HG02623 (cell line): ENCODE measurements at regions not wholly inside any gene's neighbourhood (a gene's known extent, or its start where the extent isn't known, plus 50 kb on each side); places are given as distances from the start of the nearest gene placed in this dataset.
"Not testable (repeated sequence)": the region's sequence is repeated elsewhere in the genome, so short reads cannot be mapped to it uniquely, and the experiment has no call there.

Source experiments
- ATAC-seq: cut with Tn5 transposase; IDR thresholded peaks from one replicate; pipeline ENCODE4 v1.9.1; 2021; ENCODE audit warnings: moderate library complexity; ENCODE audit not compliant: unreplicated experiment

- no peak for ATAC-seq
These were observed 1584.3 kb upstream of the RAG2 start for GRCh38 chr11:38182126-38182866.

GRCh38 chr11:38176686-38177322, 1578.8 kb upstream of the RAG2 start:
- ATAC-seq = no peak

GRCh38 chr11:38173676-38174075, 1575.6 kb upstream of the RAG2 start:
- no peak for ATAC-seq

GRCh38 chr11:38169286-38169685, 1571.2 kb upstream of the RAG2 start:
- ATAC-seq = no peak

GRCh38 chr11:38163526-38163925, 1565.5 kb upstream of the RAG2 start:
- no peak for ATAC-seq

- ATAC-seq = no peak
These were observed 1562.4 kb upstream of the RAG2 start for GRCh38 chr11:38160433-38160832.

GRCh38 chr11:38159038-38159437, 1561.0 kb upstream of the RAG2 start:
- ATAC-seq = no peak

- no peak for ATAC-seq
These were observed 1558.6 kb upstream of the RAG2 start for GRCh38 chr11:38156495-38157146.

- no peak for ATAC-seq
These were observed 1557.8 kb upstream of the RAG2 start for GRCh38 chr11:38155856-38156255.

- ATAC-seq = no peak
These were observed 1555.9 kb upstream of the RAG2 start for GRCh38 chr11:38153985-38154384.

- no peak for ATAC-seq
These were observed 1545.8 kb upstream of the RAG2 start for GRCh38 chr11:38143852-38144251.

GRCh38 chr11:38138972-38139371, 1540.9 kb upstream of the RAG2 start:
- no peak for ATAC-seq

GRCh38 chr11:38136887-38137286, 1538.9 kb upstream of the RAG2 start:
- no peak for ATAC-seq

- no peak for ATAC-seq
These were observed 1533.5 kb upstream of the RAG2 start for GRCh38 chr11:38131535-38131934.

GRCh38 chr11:38130976-38131375, 1532.9 kb upstream of the RAG2 start:
- no peak for ATAC-seq

GRCh38 chr11:38130514-38130913, 1532.5 kb upstream of the RAG2 start:
- no peak for ATAC-seq

GRCh38 chr11:38123673-38124072, 1525.6 kb upstream of the RAG2 start:
- no peak for ATAC-seq

GRCh38 chr11:38116616-38117015, 1518.6 kb upstream of the RAG2 start:
- ATAC-seq = not testable (repeated sequence)

GRCh38 chr11:38115381-38115780, 1517.3 kb upstream of the RAG2 start:
- ATAC-seq = not testable (repeated sequence)

- no peak for ATAC-seq
These were observed 1502.9 kb upstream of the RAG2 start for GRCh38 chr11:38100836-38101462.

- no peak for ATAC-seq
These were observed 1497.2 kb upstream of the RAG2 start for GRCh38 chr11:38095268-38095667.

- ATAC-seq = no peak
These were observed 1491.7 kb upstream of the RAG2 start for GRCh38 chr11:38089726-38090125.
